Hematopoietic multipotent progenitor cell treated with erythropoietin and hydrocortisone succinate and interleukin-3 and kit ligand, for 4 days (in vitro differentiated cells): ENCODE measurements at regions not wholly inside any gene's neighbourhood (a gene's known extent, or its start where the extent isn't known, plus 50 kb on each side); places are given as distances from the start of the nearest gene placed in this dataset.

ENCODE experiments used
- DNase-seq: peaks from one replicate; pipeline ENCODE4 v3.0.0-alpha.2; 2015

GRCh38 chr4:58679886-58680285, 1569.7 kb upstream of the IGFBP7 start:
- no peak for DNase-seq

- no peak for DNase-seq
Measured at GRCh38 chr4:58679051-58679450, 1568.9 kb upstream of the IGFBP7 start.

GRCh38 chr4:58669783-58670182, 1559.6 kb upstream of the IGFBP7 start:
- no peak for DNase-seq

GRCh38 chr4:58665649-58666048, 1555.5 kb upstream of the IGFBP7 start:
- no peak for DNase-seq

DNA sequence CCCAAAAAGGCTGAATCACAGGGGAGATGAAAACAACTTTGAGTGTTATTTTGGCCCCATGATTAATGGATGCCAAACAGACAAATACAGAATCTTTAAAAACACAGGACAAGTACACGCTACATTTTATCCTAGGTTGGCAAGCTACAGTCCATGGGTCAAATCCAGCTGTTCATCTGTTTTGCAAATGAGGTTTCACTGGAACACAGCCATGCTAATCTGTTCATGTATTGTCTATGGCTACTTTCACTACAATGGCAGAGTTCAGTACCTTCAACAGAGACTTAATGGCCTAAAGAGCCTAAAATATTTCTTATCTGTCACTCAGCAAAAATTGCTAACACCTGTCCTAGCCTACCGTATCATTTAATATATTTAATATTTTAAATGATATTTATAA, 1548.5 kb upstream of the IGFBP7 start:
- DNase-seq, result no peak

DNA sequence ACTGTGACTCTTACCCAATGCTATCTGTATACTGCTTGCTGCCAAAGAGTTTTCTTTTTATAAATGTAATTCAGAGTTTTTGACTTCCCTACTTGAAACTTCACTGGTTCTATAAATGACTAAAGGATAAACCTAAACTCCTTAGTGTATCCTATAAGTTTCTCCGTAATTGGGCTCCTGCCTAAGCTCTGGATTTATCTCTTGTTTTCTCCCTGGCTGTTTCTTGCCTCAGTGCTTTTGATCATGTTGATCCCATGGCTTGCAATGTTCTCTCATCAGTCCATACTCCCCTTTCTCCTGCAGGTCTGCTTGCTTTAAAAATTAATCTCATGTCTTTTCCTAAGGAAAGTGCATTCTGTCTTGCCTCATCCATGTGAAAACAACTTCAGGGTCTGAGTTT, 1543.1 kb upstream of the IGFBP7 start:
- DNase-seq, result no peak

GRCh38 chr4:58649226-58649625, 1539.0 kb upstream of the IGFBP7 start:
- DNase-seq, result no peak

DNA sequence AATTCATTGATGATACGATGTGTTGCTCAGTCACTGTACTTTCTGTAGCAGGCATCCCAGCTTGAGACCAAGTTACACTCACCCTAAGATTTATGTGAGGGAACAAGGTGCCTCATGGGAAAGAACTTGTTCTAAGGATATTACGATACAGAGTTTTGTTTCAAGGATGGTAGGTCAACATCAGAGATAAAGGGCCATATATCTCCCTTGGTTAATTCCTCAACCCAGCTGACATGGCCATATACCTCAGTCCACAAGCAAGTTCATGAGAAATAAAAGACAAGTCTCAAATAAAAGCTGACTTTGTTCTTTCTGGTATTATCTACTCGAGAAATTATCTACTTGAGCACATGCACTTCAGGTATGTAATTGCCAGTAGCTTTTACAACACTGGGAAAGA, 1535.9 kb upstream of the IGFBP7 start:
- no peak for DNase-seq

DNA sequence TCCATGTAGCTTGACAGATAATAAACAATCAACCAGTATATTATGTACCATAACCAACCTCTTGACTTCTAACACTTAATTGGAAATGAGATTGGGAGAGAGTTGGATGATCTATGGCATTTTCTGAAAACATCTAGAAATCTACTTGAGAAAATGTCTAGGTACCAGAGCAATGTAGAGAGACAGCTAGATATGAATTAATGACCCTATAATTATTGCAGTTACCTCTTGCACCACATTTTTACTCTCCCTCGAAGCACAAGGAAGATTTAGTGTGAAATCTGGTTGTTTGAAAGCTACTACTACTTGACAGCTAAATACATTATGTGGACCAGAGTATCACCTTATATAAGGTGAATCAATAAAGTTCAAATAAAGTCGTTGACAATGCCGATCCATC, 1534.4 kb upstream of the IGFBP7 start:
- no peak for DNase-seq

DNA sequence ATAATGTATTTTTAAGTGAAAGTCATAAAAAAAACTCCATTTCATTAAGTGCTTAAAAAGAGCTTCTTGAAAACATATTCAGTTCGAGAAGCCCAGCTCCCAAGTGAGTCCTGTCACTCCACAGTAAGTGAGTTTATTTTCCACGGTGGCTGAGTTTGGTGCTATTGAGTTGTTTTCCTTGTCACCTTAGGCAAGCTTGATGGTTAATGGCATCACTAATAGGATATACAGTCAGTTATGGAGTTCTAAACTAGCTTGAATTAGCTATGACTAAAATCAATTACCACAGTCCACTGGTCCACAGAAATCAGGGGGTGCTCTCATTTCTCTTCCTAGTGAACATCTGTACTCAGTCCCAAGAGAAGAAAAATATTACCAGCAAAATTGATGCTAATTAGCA, 1526.2 kb upstream of the IGFBP7 start:
- DNase-seq, result no peak

DNA sequence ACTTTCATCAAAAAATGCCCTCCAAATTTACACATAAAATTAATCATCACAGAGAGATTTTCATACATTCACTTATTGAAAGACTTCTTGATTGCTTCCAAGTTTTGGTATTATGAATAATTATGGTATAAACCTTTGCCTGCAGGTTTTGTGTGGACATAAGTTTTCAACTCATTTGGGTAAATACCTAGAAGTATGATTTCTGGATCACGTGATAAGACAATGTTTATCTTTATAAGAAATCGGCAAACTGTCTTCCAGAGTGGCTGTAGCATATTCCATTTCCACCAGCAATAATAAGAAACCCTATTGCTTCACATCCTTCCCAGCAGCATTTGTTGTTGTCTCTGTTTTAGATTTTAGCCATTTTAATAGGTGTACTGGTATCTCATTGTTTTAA, 1507.0 kb upstream of the IGFBP7 start:
- no peak for DNase-seq

GRCh38 chr4:58611012-58611411, 1500.8 kb upstream of the IGFBP7 start:
- DNase-seq, result no peak

- DNase-seq, result no peak
Measured at GRCh38 chr4:58606303-58606702, 1496.1 kb upstream of the IGFBP7 start.

DNA sequence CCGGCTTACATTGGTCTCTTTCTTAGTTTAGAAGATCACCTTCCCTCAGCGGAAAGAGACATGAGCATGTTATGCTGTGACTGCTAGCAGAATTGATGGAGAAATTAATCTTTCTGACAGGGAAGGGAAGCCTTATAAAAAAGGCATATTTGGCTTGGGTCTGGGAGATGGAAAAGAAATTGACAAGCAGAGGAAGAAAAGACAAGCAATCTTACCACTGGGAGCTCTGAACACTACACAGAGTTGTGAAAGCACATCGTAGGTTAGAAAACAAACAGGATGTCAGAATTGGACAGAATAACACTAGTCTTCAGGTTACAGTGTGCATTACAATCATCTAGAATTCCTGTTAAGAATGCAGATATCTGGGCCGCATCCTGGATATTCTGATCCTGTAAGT, 1493.8 kb upstream of the IGFBP7 start:
- DNase-seq, result no peak

- no peak for DNase-seq
Measured at GRCh38 chr4:58602731-58603359, 1492.7 kb upstream of the IGFBP7 start.

DNA sequence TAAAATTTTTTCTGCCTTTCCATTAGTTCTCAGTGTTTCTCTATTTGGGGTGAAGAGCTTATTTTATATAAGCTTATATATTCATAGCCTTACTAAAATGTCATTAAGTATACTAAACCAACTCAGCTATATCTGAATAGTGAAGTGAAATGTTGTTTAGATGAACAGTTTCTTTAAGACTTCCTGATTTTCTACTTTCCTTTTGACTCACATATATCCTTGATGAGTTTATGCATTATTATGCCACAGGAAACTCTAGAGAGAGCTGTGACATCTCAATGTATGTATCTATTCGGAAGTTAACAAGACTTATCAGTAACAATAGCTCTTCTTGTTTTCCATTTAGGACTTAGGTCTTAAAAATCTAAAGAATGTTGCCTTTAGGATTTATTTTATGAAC, 1491.8 kb upstream of the IGFBP7 start:
- DNase-seq, result no peak

GRCh38 chr4:58600290-58600689, 1490.1 kb upstream of the IGFBP7 start:
- no peak for DNase-seq

- no peak for DNase-seq
Measured at GRCh38 chr4:58590722-58591121, 1480.5 kb upstream of the IGFBP7 start.

DNA sequence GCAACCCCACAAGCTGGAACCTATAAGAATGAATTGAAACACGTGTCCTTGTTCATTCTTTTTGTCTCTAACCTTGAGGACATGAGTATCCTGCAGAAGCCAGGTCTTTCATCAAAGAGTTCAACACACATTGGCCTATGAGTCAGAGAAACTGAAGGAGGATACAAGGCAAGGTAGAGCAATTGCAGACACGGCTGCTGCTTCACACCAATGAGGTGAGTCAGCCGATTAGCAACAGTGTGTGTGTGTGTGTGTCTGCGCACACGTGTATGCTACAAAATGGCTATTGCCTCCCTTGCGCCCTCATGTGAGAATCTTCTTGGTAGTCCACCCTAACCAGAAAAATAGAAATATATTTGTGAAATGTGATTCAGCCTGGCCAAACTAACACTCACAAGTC, 1477.7 kb upstream of the IGFBP7 start:
- DNase-seq, result no peak

- no peak for DNase-seq
Measured at GRCh38 chr4:58566260-58566659, 1456.1 kb upstream of the IGFBP7 start.

DNA sequence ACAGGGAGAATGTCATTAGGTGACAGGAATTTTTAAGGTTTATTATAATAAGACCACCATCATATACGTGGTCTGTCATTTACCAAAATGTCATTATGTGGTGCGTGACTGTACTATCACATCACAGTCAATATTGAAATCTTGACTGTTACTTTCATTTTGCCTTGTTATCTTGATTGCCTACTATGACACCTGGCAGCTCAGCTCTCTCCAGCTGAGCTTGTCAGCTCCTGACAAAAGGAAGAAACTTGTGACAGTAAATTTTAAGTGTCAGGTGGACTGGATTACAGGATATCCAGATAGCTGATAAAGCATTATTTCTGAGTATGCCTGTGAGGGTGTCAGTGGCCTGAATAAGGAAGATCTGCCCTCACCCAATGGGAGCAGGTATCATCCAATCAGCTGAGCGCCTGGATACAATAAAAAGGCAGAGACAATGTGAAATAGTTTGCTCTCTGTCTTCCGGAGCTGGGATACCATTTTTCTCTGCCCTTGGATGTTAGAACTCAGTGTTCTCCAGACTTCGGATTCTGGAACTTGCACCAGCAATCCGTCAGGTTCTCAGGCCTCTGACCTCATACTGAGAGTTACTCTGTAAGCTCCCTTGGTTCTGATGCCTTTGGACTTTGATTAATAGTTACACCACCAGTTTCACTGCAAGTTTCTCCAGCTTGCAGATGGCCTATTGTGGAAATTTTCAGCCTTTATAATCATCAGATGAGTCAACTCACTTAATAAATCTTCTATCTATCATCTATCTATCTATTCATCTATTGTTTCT, 1454.7 kb upstream of the IGFBP7 start:
- no peak for DNase-seq

GRCh38 chr4:58561170-58561569, 1451.0 kb upstream of the IGFBP7 start:
- DNase-seq, result no peak

DNA sequence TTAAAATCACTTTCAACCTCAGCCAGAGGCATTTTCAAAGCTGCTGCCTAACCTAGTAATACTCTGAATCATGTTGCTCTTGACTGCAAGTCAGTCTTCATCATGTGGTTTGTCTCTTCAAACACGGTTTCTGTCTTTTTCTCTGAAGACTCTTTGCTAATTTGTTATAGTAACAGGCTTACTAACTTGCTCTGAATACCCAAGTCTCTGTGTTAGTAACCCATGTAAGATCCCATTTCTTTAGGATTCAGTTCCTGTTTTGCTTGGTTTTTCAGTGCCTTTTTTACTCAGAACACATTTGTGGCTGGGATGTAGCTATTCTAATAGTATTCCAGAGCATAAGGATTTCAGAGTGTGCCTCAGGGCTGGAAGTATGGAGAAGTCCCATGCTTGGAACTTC, 1450.6 kb upstream of the IGFBP7 start:
- no peak for DNase-seq

GRCh38 chr4:58553679-58554078, 1443.5 kb upstream of the IGFBP7 start:
- DNase-seq, result no peak

DNA sequence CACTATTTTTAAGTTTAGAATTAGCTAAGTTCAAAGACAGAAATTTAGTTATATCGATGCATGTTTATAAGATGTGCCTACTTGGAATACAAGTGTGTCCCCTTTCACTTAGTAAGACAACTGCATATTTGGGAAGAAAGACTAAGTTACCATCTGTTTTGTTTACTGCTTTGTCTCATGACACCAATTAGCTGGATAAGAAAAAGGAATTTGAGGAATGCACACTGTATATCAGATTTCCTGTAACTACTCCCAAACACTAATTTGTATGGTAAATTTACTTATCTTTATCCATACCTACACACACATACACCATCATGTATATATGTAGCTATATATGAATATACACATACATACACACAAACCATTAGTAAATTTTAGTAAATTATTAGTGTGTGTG, 1442.8 kb upstream of the IGFBP7 start:
- DNase-seq, result no peak
